HG03039 (cell line): ENCODE measurements at regions not wholly inside any gene's neighbourhood (a gene's known extent, or its start where the extent isn't known, plus 50 kb on each side); places are given as distances from the start of the nearest gene placed in this dataset.

Experiments used
- ATAC-seq: cut with Tn5 transposase; IDR thresholded peaks from one replicate; pipeline ENCODE4 v1.9.1; 2021; ENCODE audit warnings: mild to moderate bottlenecking, moderate library complexity; ENCODE audit not compliant: unreplicated experiment

- ATAC-seq: no peak
Measured at GRCh38 chr18:60445341-60445740, 72.8 kb upstream of the MC4R start.

- no peak for ATAC-seq
Measured at GRCh38 chr18:60446821-60447220, 74.2 kb upstream of the MC4R start.

GRCh38 chr18:60448487-60449267, 76.1 kb upstream of the MC4R start:
- no peak for ATAC-seq

- ATAC-seq: no peak
Measured at GRCh38 chr18:60452421-60452820, 79.8 kb upstream of the MC4R start.

GRCh38 chr18:60466677-60467076, 94.1 kb upstream of the MC4R start:
- no peak for ATAC-seq

- no peak for ATAC-seq
Measured at GRCh38 chr18:60469387-60470100, 97.0 kb upstream of the MC4R start.

GRCh38 chr18:60471652-60472051, 99.1 kb upstream of the MC4R start:
- no peak for ATAC-seq

- no peak for ATAC-seq
Measured at GRCh38 chr18:60485201-60485600, 112.6 kb upstream of the MC4R start.

GRCh38 chr18:60493066-60493465, 120.5 kb upstream of the MC4R start:
- ATAC-seq: no peak

GRCh38 chr18:60499675-60500074, 127.1 kb upstream of the MC4R start:
- ATAC-seq: no peak

- ATAC-seq: no peak
Measured at GRCh38 chr18:60500960-60501359, 128.4 kb upstream of the MC4R start.

- ATAC-seq: no peak
Measured at GRCh38 chr18:60502591-60502990, 130.0 kb upstream of the MC4R start.

GRCh38 chr18:60503199-60503598, 130.6 kb upstream of the MC4R start:
- no peak for ATAC-seq

GRCh38 chr18:60506190-60506589, 133.6 kb upstream of the MC4R start:
- no peak for ATAC-seq

- no peak for ATAC-seq
Measured at GRCh38 chr18:60506682-60507081, 134.1 kb upstream of the MC4R start.

GRCh38 chr18:60508108-60508507, 135.5 kb upstream of the MC4R start:
- ATAC-seq: no peak

GRCh38 chr18:60534538-60534937, 162.0 kb upstream of the MC4R start:
- ATAC-seq: no peak

GRCh38 chr18:60537074-60537473, 164.5 kb upstream of the MC4R start:
- ATAC-seq: no peak

- ATAC-seq: no peak
Measured at GRCh38 chr18:60538891-60539290, 166.3 kb upstream of the MC4R start.

- ATAC-seq: no peak
Measured at GRCh38 chr18:60541661-60542060, 169.1 kb upstream of the MC4R start.

- ATAC-seq: no peak
Measured at GRCh38 chr18:60543646-60544045, 171.1 kb upstream of the MC4R start.

- no peak for ATAC-seq
Measured at GRCh38 chr18:60549338-60549960, 176.9 kb upstream of the MC4R start.
